PC-9 (cell line): ENCODE measurements at regions not wholly inside any gene's neighbourhood (a gene's known extent, or its start where the extent isn't known, plus 50 kb on each side); places are given as distances from the start of the nearest gene placed in this dataset.

Experiments
- BruUV-seq: library from RNA; stranded (reverse); fragments of 400-500 nt; replicated peaks from 2 replicates; lab custom pipeline; 2021; lab: Mats Ljungman, UMichigan
- CTCF ChIA-PET: fragments of 300-600 bp; sonication (Branson Sonifier 250); formaldehyde crosslinking; loops from one replicate; lab custom pipeline; 2022; ENCODE audit warnings: antibody characterized with exemption; lab: Charles Lee
- POLR2A ChIA-PET: fragments of 300-600 bp; sonication (Branson Sonifier 250); formaldehyde crosslinking; loops from one replicate; lab custom pipeline; 2022; ENCODE audit warnings: antibody characterized with exemption; ENCODE audit not compliant: unreplicated experiment; lab: Charles Lee
- DNase-seq, 2 experiments: peaks; one replicate each; pipeline versions ENCODE4 v3.0.0 to v3.0.0-alpha.2; 2015 to 2022; ENCODE audit warnings: mixed read lengths in 1 of 2
- H2AFZ ChIP-seq: fragments of 200-600 bp; sonication (generic); 2 replicates; pipeline ENCODE4 v1.8.1; 2017; ENCODE audit warnings: antibody characterized with exemption
- H3F3A ChIP-seq: fragments of 200-600 bp; sonication (generic); 2 replicates; pipeline ENCODE4 v1.8.1; 2017; ENCODE audit warnings: antibody characterized with exemption, mild to moderate bottlenecking, low read depth; ENCODE audit not compliant: insufficient read depth
- H3K27ac ChIP-seq: fragments of 200-600 bp; sonication (generic); 2 replicates; pipeline ENCODE4 v1.6.1; 2016; ENCODE audit warnings: mixed run types
- H3K27me3 ChIP-seq: fragments of 200-600 bp; sonication (generic); 2 replicates; pipeline ENCODE4 v1.6.1; 2016; ENCODE audit warnings: low read depth, mixed run types; ENCODE audit not compliant: insufficient read depth
- H3K36me3 ChIP-seq: fragments of 200-600 bp; sonication (generic); 2 replicates; pipeline ENCODE4 v1.6.1; 2016; ENCODE audit warnings: low read depth, mixed run types
- H3K4me1 ChIP-seq: fragments of 200-600 bp; sonication (generic); replicated peaks from 2 replicates; pipeline ENCODE4 v1.6.1; 2016; ENCODE audit warnings: mixed run types; ENCODE audit not compliant: insufficient read depth
- H3K4me2 ChIP-seq: fragments of 200-600 bp; sonication (generic); 2 replicates; pipeline ENCODE4 v1.6.1; 2017; ENCODE audit warnings: mixed run types
- H3K4me3 ChIP-seq: fragments of 200-600 bp; sonication (generic); 2 replicates; pipeline ENCODE4 v1.6.1; 2016; ENCODE audit warnings: mixed run types
- H3K79me2 ChIP-seq: fragments of 200-600 bp; sonication (generic); 2 replicates; pipeline ENCODE4 v1.6.1; 2017; ENCODE audit warnings: low read depth, mixed run types
- H3K9me2 ChIP-seq: fragments of 200-600 bp; sonication (generic); 2 replicates; pipeline ENCODE4 v1.8.1; 2017; ENCODE audit warnings: mild to moderate bottlenecking; ENCODE audit not compliant: insufficient read depth
- H3K9me3 ChIP-seq: fragments of 200-600 bp; sonication (generic); 2 replicates; pipeline ENCODE4 v1.8.1; 2016; ENCODE audit warnings: low read depth; ENCODE audit not compliant: insufficient read depth
- H4K20me1 ChIP-seq: fragments of 200-600 bp; sonication (generic); 2 replicates; pipeline ENCODE4 v1.8.1; 2017; ENCODE audit not compliant: insufficient read depth
- CTCF ChIP-seq: fragments of 200-600 bp; sonication (generic); conservative IDR thresholded peaks from 2 replicates; pipeline ENCODE4 v1.6.1; 2017; ENCODE audit warnings: mixed run types, antibody characterized with exemption, mild to moderate bottlenecking, moderate library complexity
- EZH2 ChIP-seq: fragments of 200-600 bp; sonication (generic); IDR thresholded peaks from 2 replicates; pipeline ENCODE4 v1.8.0; 2017; ENCODE audit warnings: antibody characterized with exemption, low read depth
- intact Hi-C: fragments of 100-400 bp; cut with micrococcal nuclease; formaldehyde crosslinking; loops from one replicate; pipeline ENCODE4 v1.10.0; 2022; ENCODE audit not compliant: unreplicated experiment

- H2AFZ ChIP-seq = no peak overlapping the region
Observed at GRCh38 chr12:14249368-14249767, 116.1 kb upstream of the ATF7IP start.

DNA sequence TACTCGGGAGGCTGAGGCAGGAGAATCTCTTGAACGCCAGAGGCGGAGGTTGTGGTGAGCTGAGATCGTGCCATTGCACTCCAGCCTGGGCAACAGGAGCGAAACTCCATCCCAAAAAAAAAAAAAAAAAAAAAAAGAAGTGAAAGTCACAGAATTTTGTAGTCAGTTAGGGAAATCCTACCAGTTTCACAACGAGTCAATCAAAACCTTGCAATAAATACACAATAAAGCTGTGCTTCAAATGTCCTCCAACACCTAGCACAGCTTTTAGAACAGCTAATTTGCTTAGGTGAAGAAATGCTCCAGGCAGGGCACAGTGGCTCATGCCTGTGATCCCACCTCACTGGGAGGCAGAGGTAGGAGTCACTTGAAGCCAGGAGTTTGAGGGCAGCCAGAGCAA lies 112.8 kb upstream of the ATF7IP start:
- Histone ChIP-seq H3K9me2 (no peaks in the 10 kb centered on the region), H3K4me2 (no peak overlapping the region), H3K27ac (no peak overlapping the region), H3K9me3 (peaks cover 7% of the 10 kb centered on the region; the same call in 1 of the 2 replicates), H3K27me3 (no peaks in the 10 kb centered on the region), H3K4me1 (peaks cover 16% of the 10 kb centered on the region), H3K36me3 (no peaks in the 10 kb centered on the region), H3K79me2 (no peaks in the 10 kb centered on the region), H3F3A (peaks cover 17% of the 10 kb centered on the region; the same call in 1 of the 2 replicates), H2AFZ (no peak overlapping the region), H3K4me3 (no peak overlapping the region), H4K20me1 (no peaks in the 10 kb centered on the region)
- intact Hi-C loops = no loop called here
- ChIA-PET POLR2A (no interaction called here), CTCF (no interaction called here)
- no peak for TF ChIP-seq EZH2
- no peak for TF ChIP-seq CTCF
- BruUV-seq = no TSS peak
- no peak for DNase-seq

More at GRCh38 chr12:14249368-14249767, 116.1 kb upstream of the ATF7IP start:
- no peaks in the 10 kb centered on the region for H3K36me3 ChIP-seq
- no peaks in the 10 kb centered on the region for H3K79me2 ChIP-seq
- H3F3A ChIP-seq = peaks cover 5% of the 10 kb centered on the region; the same call in 1 of the 2 replicates
- intact Hi-C loops = no loop called here
- H4K20me1 ChIP-seq = no peaks in the 10 kb centered on the region
- ChIA-PET POLR2A (no interaction called here), CTCF (interaction anchor here (0.6 kb wide), 1 partner anchor 342 kb away, joined by 3 read pairs; no protein-coding TSS in a partner anchor)
- H3K4me3 ChIP-seq = no peak overlapping the region
- BruUV-seq = no TSS peak
- no peaks in the 10 kb centered on the region for H3K9me2 ChIP-seq
- no peak overlapping the region for H3K4me2 ChIP-seq
- no peak for DNase-seq
- H3K9me3 ChIP-seq = peaks cover 11% of the 10 kb centered on the region; the same call in 1 of the 2 replicates
- H3K27me3 ChIP-seq = no peaks in the 10 kb centered on the region
- no peaks in the 10 kb centered on the region for H3K4me1 ChIP-seq
- TF ChIP-seq EZH2 (no peak), CTCF (no peak)
- H3K27ac ChIP-seq = no peak overlapping the region

DNA sequence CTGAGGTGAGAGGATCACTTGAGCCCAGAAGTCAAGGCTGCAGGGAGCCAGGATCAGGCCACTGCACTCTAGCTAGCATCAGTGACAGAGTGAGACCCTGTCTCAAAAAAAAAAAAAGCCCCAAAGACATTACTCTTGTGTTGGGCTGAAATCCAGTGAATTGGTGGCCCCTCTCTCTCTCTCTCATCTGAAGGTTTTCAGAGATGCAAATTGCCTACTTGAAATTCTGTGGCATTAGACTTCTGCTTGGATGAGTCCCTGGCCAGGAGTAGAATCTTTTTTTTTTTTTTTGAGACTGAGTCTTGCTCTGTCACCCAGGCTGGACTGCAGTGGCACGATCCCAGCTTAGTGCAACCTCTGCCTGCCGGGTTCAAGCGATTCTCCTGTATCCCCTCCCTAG lies 112.0 kb upstream of the ATF7IP start:
- H3K27me3 ChIP-seq = no peaks in the 10 kb centered on the region
- H3K4me2 ChIP-seq = no peak overlapping the region
- H4K20me1 ChIP-seq = no peaks in the 10 kb centered on the region
- CTCF ChIA-PET = no interaction called here
- TF ChIP-seq EZH2 (no peak), CTCF (no peak)
- no peaks in the 10 kb centered on the region for H3K9me2 ChIP-seq
- H3K9me3 ChIP-seq = peaks cover 7% of the 10 kb centered on the region; the same call in 1 of the 2 replicates
- H3K79me2 ChIP-seq = no peaks in the 10 kb centered on the region
- intact Hi-C loops = no loop called here
- H3F3A ChIP-seq = peaks cover 22% of the 10 kb centered on the region
- no peak overlapping the region for H2AFZ ChIP-seq
- no peak for DNase-seq
- BruUV-seq = no TSS peak
- POLR2A ChIA-PET = no interaction called here
- no peaks in the 10 kb centered on the region for H3K36me3 ChIP-seq
- peaks cover 23% of the 10 kb centered on the region for H3K4me1 ChIP-seq
- H3K4me3 ChIP-seq = no peak overlapping the region
- H3K27ac ChIP-seq = no peak overlapping the region
